ENCODE measurements at regions not wholly inside any gene's neighbourhood (a gene's known extent, or its start where the extent isn't known, plus 50 kb on each side); places are given as distances from the start of the nearest gene placed in this dataset.

DNA sequence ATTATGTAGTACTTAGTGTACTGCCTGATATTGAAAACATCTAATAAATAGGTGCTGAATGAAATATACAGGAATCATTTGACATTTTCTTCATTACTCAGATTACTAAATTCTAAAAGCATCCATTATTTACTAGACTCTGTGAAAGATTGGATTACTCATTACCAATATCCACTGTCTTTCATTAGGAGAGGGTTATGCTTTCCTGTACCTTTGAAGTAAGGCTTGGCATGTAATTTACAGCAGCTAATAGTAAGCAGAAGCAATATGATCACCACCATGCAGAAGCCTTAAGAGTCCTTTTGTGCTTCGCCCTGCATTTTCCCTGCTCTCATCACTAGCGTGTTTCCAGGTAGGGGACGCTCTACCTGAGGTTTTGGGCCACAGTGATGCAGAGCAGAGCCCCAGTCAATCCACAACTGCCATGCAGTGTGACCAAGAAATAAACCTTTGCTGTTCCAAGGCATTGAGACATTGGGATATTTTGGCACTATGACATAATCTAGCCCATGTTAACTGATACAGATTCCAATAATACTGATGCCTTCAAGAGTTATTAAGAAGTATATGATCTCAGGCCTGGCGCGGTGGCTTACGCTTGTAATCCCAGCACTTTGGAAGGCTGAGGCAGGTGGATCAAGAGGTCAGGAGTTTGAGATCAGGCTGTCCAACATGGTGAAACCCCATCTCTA is 502.8 kb upstream of the MARCKS start:
- Histone ChIP-seq H3K4me3 (no peak overlapping the region), H3K27ac (ENCODE audit: low read depth) (no peak overlapping the region), H2AFZ (no peak overlapping the region), H3K27me3 (ENCODE audit: insufficient read depth) (no peaks in the 10 kb centered on the region), H3K36me3 (ENCODE audit: insufficient read depth) (no peaks in the 10 kb centered on the region), H3F3A (replicated peaks; ENCODE audit: low read depth) (no peaks in the 10 kb centered on the region), H3K79me2 (replicated peaks; ENCODE audit: insufficient read depth) (no peaks in the 10 kb centered on the region), H3K4me1 (ENCODE audit: insufficient read depth) (no peaks in the 10 kb centered on the region; the same call in 1 of the 2 replicates), H3K4me2 (no peak overlapping the region), H3K9me2 (ENCODE audit: insufficient read depth) (peaks cover 7% of the 10 kb centered on the region; the same call in 1 of the 2 replicates), H4K20me1 (replicated peaks; ENCODE audit: insufficient read depth) (no peaks in the 10 kb centered on the region)
- H3K27ac Mint-ChIP-seq, result no peak overlapping the region
- ATAC-seq (no peak), DNase-seq (ENCODE audit: low spot score) (no peak)
- H3K9me3 Mint-ChIP-seq, result no peaks in the 10 kb centered on the region
- H3K4me3 Mint-ChIP-seq, result no peak overlapping the region
- H3K27me3 Mint-ChIP-seq (ENCODE audit: insufficient read depth, low read depth, poor library complexity), result no peaks in the 10 kb centered on the region
- TF ChIP-seq STAT1 (IDR thresholded peaks at IDR 0.05; ENCODE audit: unreplicated experiment), result no peak
- TF ChIP-seq, protein P1, sequence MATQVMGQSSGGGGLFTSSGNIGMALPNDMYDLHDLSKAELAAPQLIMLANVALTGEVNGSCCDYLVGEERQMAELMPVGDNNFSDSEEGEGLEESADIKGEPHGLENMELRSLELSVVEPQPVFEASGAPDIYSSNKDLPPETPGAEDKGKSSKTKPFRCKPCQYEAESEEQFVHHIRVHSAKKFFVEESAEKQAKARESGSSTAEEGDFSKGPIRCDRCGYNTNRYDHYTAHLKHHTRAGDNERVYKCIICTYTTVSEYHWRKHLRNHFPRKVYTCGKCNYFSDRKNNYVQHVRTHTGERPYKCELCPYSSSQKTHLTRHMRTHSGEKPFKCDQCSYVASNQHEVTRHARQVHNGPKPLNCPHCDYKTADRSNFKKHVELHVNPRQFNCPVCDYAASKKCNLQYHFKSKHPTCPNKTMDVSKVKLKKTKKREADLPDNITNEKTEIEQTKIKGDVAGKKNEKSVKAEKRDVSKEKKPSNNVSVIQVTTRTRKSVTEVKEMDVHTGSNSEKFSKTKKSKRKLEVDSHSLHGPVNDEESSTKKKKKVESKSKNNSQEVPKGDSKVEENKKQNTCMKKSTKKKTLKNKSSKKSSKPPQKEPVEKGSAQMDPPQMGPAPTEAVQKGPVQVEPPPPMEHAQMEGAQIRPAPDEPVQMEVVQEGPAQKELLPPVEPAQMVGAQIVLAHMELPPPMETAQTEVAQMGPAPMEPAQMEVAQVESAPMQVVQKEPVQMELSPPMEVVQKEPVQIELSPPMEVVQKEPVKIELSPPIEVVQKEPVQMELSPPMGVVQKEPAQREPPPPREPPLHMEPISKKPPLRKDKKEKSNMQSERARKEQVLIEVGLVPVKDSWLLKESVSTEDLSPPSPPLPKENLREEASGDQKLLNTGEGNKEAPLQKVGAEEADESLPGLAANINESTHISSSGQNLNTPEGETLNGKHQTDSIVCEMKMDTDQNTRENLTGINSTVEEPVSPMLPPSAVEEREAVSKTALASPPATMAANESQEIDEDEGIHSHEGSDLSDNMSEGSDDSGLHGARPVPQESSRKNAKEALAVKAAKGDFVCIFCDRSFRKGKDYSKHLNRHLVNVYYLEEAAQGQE (IDR thresholded peaks at IDR 0.05; ENCODE audit: unreplicated experiment), result no peak
- TF ChIP-seq JUNB (IDR thresholded peaks at IDR 0.05; ENCODE audit: unreplicated experiment), result no peak
- no peak for TF ChIP-seq ZNF114 (CRISPR knock-in tag; IDR thresholded peaks at IDR 0.05)
- TF ChIP-seq, protein P2, sequence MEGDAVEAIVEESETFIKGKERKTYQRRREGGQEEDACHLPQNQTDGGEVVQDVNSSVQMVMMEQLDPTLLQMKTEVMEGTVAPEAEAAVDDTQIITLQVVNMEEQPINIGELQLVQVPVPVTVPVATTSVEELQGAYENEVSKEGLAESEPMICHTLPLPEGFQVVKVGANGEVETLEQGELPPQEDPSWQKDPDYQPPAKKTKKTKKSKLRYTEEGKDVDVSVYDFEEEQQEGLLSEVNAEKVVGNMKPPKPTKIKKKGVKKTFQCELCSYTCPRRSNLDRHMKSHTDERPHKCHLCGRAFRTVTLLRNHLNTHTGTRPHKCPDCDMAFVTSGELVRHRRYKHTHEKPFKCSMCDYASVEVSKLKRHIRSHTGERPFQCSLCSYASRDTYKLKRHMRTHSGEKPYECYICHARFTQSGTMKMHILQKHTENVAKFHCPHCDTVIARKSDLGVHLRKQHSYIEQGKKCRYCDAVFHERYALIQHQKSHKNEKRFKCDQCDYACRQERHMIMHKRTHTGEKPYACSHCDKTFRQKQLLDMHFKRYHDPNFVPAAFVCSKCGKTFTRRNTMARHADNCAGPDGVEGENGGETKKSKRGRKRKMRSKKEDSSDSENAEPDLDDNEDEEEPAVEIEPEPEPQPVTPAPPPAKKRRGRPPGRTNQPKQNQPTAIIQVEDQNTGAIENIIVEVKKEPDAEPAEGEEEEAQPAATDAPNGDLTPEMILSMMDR (conservative IDR thresholded peaks at IDR 0.05; ENCODE audit: low read depth in 2 of 2), result no peak
- peaks cover under 1% of the 10 kb centered on the region; the same call in 1 of the 3 replicates for H3K4me1 Mint-ChIP-seq
- H3K36me3 Mint-ChIP-seq (ENCODE audit: low read depth), result no peaks in the 10 kb centered on the region

DNA sequence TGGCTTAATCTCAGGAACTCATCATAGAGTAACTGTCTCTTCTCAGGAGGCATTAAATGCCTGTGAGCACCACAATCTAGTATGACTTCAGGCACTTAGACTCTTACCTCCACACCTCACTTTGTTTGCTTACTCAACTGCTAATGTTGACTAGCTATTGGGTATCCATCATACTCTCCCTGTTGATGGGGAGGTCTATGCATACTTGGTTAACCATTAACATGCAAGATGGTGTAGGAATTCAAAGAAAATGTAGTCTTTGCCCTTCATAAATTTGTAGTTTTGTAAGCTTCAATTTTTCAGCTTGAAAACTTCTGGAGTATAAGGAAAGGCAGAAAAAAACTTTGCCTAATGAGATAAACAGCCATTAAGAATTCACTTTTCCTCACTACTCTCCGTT is 501.0 kb upstream of the MARCKS start:
- no peak overlapping the region for H3K27ac ChIP-seq (ENCODE audit: low read depth)
- no peak overlapping the region for H3K27ac Mint-ChIP-seq
- no peaks in the 10 kb centered on the region for H3K36me3 Mint-ChIP-seq (ENCODE audit: low read depth)
- peaks cover 13% of the 10 kb centered on the region for H3K4me1 Mint-ChIP-seq
- no peak overlapping the region for H2AFZ ChIP-seq
- H3K4me1 ChIP-seq (ENCODE audit: insufficient read depth), result peaks cover 13% of the 10 kb centered on the region
- H4K20me1 ChIP-seq (replicated peaks; ENCODE audit: insufficient read depth), result no peaks in the 10 kb centered on the region
- no peak overlapping the region for H3K4me3 ChIP-seq
- no peaks in the 10 kb centered on the region for H3K27me3 Mint-ChIP-seq (ENCODE audit: insufficient read depth, low read depth, poor library complexity)
- H3F3A ChIP-seq (replicated peaks; ENCODE audit: low read depth), result no peaks in the 10 kb centered on the region
- no peak overlapping the region for H3K4me2 ChIP-seq
- no peaks in the 10 kb centered on the region for H3K79me2 ChIP-seq (replicated peaks; ENCODE audit: insufficient read depth)
- no peak for DNase-seq (ENCODE audit: low spot score)
- H3K9me3 Mint-ChIP-seq, result no peaks in the 10 kb centered on the region
- ATAC-seq, result no peak
- no peaks in the 10 kb centered on the region for H3K36me3 ChIP-seq (ENCODE audit: insufficient read depth)
- H3K27me3 ChIP-seq (ENCODE audit: insufficient read depth), result no peaks in the 10 kb centered on the region
- H3K4me3 Mint-ChIP-seq, result no peak overlapping the region
- peaks cover 7% of the 10 kb centered on the region; the same call in 1 of the 2 replicates for H3K9me2 ChIP-seq (ENCODE audit: insufficient read depth)
- TF ChIP-seq NANOG (IDR thresholded peaks at IDR 0.05; ENCODE audit: borderline replicate concordance), result no peak
- TF ChIP-seq POLR2AphosphoS5 (IDR thresholded peaks at IDR 0.05; ENCODE audit: low read depth), result no peak
- TF ChIP-seq, protein P3, sequence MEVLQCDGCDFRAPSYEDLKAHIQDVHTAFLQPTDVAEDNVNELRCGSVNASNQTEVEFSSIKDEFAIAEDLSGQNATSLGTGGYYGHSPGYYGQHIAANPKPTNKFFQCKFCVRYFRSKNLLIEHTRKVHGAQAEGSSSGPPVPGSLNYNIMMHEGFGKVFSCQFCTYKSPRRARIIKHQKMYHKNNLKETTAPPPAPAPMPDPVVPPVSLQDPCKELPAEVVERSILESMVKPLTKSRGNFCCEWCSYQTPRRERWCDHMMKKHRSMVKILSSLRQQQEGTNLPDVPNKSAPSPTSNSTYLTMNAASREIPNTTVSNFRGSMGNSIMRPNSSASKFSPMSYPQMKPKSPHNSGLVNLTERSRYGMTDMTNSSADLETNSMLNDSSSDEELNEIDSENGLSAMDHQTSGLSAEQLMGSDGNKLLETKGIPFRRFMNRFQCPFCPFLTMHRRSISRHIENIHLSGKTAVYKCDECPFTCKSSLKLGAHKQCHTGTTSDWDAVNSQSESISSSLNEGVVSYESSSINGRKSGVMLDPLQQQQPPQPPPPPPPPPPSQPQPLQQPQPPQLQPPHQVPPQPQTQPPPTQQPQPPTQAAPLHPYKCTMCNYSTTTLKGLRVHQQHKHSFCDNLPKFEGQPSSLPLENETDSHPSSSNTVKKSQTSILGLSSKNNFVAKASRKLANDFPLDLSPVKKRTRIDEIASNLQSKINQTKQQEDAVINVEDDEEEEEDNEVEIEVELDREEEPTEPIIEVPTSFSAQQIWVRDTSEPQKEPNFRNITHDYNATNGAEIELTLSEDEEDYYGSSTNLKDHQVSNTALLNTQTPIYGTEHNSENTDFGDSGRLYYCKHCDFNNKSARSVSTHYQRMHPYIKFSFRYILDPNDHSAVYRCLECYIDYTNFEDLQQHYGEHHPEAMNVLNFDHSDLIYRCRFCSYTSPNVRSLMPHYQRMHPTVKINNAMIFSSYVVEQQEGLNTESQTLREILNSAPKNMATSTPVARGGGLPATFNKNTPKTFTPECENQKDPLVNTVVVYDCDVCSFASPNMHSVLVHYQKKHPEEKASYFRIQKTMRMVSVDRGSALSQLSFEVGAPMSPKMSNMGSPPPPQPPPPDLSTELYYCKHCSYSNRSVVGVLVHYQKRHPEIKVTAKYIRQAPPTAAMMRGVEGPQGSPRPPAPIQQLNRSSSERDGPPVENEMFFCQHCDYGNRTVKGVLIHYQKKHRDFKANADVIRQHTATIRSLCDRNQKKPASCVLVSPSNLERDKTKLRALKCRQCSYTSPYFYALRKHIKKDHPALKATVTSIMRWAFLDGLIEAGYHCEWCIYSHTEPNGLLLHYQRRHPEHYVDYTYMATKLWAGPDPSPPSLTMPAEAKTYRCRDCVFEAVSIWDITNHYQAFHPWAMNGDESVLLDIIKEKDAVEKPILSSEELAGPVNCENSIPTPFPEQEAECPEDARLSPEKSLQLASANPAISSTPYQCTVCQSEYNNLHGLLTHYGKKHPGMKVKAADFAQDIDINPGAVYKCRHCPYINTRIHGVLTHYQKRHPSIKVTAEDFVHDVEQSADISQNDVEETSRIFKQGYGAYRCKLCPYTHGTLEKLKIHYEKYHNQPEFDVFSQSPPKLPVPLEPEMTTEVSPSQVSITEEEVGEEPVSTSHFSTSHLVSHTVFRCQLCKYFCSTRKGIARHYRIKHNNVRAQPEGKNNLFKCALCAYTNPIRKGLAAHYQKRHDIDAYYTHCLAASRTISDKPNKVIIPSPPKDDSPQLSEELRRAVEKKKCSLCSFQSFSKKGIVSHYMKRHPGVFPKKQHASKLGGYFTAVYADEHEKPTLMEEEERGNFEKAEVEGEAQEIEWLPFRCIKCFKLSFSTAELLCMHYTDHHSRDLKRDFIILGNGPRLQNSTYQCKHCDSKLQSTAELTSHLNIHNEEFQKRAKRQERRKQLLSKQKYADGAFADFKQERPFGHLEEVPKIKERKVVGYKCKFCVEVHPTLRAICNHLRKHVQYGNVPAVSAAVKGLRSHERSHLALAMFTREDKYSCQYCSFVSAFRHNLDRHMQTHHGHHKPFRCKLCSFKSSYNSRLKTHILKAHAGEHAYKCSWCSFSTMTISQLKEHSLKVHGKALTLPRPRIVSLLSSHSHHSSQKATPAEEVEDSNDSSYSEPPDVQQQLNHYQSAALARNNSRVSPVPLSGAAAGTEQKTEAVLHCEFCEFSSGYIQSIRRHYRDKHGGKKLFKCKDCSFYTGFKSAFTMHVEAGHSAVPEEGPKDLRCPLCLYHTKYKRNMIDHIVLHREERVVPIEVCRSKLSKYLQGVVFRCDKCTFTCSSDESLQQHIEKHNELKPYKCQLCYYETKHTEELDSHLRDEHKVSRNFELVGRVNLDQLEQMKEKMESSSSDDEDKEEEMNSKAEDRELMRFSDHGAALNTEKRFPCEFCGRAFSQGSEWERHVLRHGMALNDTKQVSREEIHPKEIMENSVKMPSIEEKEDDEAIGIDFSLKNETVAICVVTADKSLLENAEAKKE (CRISPR knock-in tag; IDR thresholded peaks at IDR 0.05), result no peak
